ENCODE measurements at regions not wholly inside any gene's neighbourhood (a gene's known extent, or its start where the extent isn't known, plus 50 kb on each side); places are given as distances from the start of the nearest gene placed in this dataset.
"Not testable (repeated sequence)": the region's sequence is repeated elsewhere in the genome, so short reads cannot be mapped to it uniquely, and the experiment has no call there.

DNA sequence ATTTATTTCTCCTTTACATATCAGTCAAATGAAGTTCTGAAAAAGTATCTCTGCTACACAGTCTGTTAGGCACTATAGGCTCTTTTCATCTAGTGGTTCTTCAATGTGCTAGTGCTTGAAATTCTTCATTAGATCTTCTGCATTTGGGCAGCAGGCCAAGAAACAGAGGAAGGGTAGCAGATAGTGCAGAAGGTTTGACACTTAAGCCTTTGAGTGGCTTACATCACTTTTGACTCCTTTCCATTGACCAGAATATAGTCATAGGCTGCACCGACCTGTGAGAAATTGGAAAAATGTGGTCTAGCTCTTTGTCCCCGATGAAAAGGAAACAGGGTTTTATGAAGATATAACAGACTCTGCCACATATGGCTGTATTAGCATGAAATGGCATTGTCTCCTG, 459.5 kb upstream of the PTGER4 start:
- DNase-seq (ENCODE audit: low read depth), result no peak
- no peak for TF ChIP-seq CTCF (IDR thresholded peaks at IDR 0.05; ENCODE audit: control insufficient read depth, insufficient read depth, low read depth, low read length, missing control alignments)
- H3K4me3 ChIP-seq (ENCODE audit: control insufficient read depth, low read depth, low read length), result no peak overlapping the region

DNA sequence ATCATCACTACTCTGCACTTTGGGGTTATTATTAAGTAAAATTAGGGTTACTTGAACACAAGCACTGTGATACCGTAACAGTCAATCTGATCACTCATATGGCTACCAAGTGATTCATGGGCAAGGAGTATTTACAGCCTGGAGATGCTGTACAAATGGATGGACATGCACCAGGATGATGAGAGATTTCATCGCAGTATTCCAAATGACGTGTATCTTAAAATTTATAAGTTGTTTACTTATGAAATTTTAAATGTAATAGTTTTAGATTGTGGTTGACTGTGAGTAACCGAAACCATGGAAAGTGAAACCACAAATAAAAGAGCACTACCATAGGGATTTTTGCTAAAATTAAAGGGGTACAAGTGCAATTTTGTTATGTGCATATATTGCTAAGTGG, 462.2 kb upstream of the PTGER4 start:
- TF ChIP-seq CTCF (IDR thresholded peaks at IDR 0.05; ENCODE audit: control insufficient read depth, insufficient read depth, low read depth, low read length, missing control alignments), result no peak
- no peak for DNase-seq (ENCODE audit: low read depth)
- H3K4me3 ChIP-seq (ENCODE audit: control insufficient read depth, low read depth, low read length), result no peak overlapping the region

- DNase-seq (ENCODE audit: low read depth), result no peak
- H3K4me3 ChIP-seq (ENCODE audit: control insufficient read depth, low read depth, low read length), result no peak overlapping the region
- TF ChIP-seq CTCF (IDR thresholded peaks at IDR 0.05; ENCODE audit: control insufficient read depth, insufficient read depth, low read depth, low read length, missing control alignments), result no peak
These were observed 469.0 kb upstream of the PTGER4 start for GRCh38 chr5:40210694-40211093.

GRCh38 chr5:40206030-40206429, 473.7 kb upstream of the PTGER4 start:
- DNase-seq (ENCODE audit: low read depth), result no peak
- TF ChIP-seq CTCF (IDR thresholded peaks at IDR 0.05; ENCODE audit: control insufficient read depth, insufficient read depth, low read depth, low read length, missing control alignments), result no peak
- no peak overlapping the region for H3K4me3 ChIP-seq (ENCODE audit: control insufficient read depth, low read depth, low read length)

DNA sequence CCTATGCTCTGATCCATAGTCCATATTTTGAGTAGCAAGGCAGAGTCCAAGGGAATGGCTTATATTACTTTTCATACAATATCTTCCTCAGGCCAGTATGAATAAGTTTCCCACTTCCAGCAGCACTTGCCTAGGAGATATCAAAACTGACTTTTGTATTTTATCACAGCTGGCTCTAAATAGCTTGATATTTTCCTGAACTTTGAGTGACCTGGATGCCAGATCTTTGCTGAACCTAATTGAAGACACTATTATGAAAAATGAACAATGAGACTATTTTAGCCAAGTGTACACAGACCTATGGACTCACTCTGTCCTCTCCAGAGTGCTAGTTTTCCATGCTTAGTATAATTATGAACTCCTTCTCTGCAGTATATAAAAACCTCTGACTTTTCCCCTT, 475.6 kb upstream of the PTGER4 start:
- no peak overlapping the region for H3K4me3 ChIP-seq (ENCODE audit: control insufficient read depth, low read depth, low read length)
- DNase-seq (ENCODE audit: low read depth), result no peak
- TF ChIP-seq CTCF (IDR thresholded peaks at IDR 0.05; ENCODE audit: control insufficient read depth, insufficient read depth, low read depth, low read length, missing control alignments), result no peak

DNA sequence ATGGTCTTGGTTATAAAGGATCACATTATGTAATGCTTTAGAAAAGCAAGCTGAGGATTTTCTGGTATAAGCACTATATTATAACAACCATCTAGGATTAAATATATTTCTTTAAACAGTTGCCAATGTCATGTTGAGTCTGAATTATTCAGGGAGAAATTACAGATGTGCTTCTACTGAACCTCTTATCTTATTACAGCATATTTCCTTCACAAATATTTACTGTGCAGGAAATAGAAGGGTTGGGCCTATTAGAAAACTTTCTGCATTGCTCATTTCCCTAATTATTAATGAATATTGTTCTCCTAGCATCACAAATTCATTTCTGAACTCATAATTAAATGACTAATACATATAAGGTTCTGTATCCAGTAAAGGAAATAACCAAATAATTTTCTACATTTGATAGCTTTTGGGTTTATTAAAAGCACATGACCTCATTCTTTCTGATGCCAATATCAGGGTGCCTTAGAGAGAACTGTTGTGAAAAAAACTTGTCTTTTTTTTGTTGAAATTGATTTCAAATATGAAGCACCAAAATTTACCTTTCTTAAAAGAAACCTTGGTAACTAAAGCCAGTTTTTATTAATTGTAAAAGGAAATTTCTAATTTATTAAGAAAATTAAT, 476.8 kb upstream of the PTGER4 start:
- no peak overlapping the region for H3K4me3 ChIP-seq (ENCODE audit: control insufficient read depth, low read depth, low read length)
- no peak for TF ChIP-seq CTCF (IDR thresholded peaks at IDR 0.05; ENCODE audit: control insufficient read depth, insufficient read depth, low read depth, low read length, missing control alignments)
- DNase-seq (ENCODE audit: low read depth), result no peak

DNA sequence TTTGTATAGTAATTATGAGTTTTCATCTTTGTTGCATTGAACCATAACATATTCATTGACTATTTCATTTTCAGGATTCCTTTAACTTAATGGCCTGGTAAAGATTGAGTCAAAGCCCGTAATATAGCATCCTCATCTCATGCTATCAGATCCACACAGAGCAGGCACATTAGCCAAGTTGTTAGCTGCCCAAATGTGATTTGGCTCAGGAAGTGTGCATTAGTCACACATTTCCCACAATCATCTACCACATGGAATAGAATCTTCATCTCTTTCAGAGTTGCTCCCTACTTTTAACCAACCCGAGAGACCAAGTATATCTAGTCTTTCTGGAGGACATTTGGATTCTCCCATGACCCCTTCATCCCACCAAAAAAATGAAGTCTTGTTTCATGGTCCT, 481.0 kb upstream of the PTGER4 start:
- no peak for DNase-seq (ENCODE audit: low read depth)
- no peak for TF ChIP-seq CTCF (IDR thresholded peaks at IDR 0.05; ENCODE audit: control insufficient read depth, insufficient read depth, low read depth, low read length, missing control alignments)
- H3K4me3 ChIP-seq (ENCODE audit: control insufficient read depth, low read depth, low read length), result no peak overlapping the region

GRCh38 chr5:40195574-40195973, 484.1 kb upstream of the PTGER4 start:
- DNase-seq (ENCODE audit: low read depth); H3K4me3 ChIP-seq (ENCODE audit: control insufficient read depth, low read depth, low read length): not testable (repeated sequence)
